Loucy (cell line): ENCODE measurements at regions not wholly inside any gene's neighbourhood (a gene's known extent, or its start where the extent isn't known, plus 50 kb on each side); places are given as distances from the start of the nearest gene placed in this dataset.

ENCODE experiments used
- H2AFZ ChIP-seq: fragments of 200-600 bp; sonication (generic); 2 replicates; pipeline ENCODE4 v1.6.0; 2016; ENCODE audit warnings: antibody characterized with exemption, mild to moderate bottlenecking, low read length, moderate library complexity
- H3F3A ChIP-seq: fragments of 200-600 bp; 2 replicates; pipeline ENCODE4 v1.6.0; 2016; ENCODE audit warnings: antibody characterized with exemption, low read depth, mild to moderate bottlenecking
- H3K27me3 ChIP-seq: fragments of 200-600 bp; sonication (generic); 2 replicates; pipeline ENCODE4 v1.6.1; 2014; ENCODE audit warnings: low read length, mild to moderate bottlenecking; ENCODE audit not compliant: insufficient read depth, poor library complexity, severe bottlenecking
- H3K36me3 ChIP-seq: fragments of 200-600 bp; sonication (generic); 2 replicates; pipeline ENCODE4 v1.6.1; 2016; ENCODE audit warnings: low read length; ENCODE audit not compliant: insufficient read depth
- H3K4me1 ChIP-seq: fragments of 200-600 bp; sonication (generic); 2 replicates; pipeline ENCODE4 v1.5.1; 2014; ENCODE audit warnings: low read length, mild to moderate bottlenecking; ENCODE audit not compliant: insufficient read depth, poor library complexity, severe bottlenecking
- H3K4me2 ChIP-seq: fragments of 200-600 bp; sonication (generic); 2 replicates; pipeline ENCODE4 v1.6.0; 2014; ENCODE audit warnings: antibody characterized with exemption, low read length, low read depth, mild to moderate bottlenecking; ENCODE audit not compliant: poor library complexity, severe bottlenecking
- H3K4me3 ChIP-seq: fragments of 200-600 bp; sonication (generic); 2 replicates; pipeline ENCODE4 v1.5.1; 2014; ENCODE audit warnings: low read length, mild to moderate bottlenecking, mixed read lengths; ENCODE audit not compliant: poor library complexity, severe bottlenecking
- H3K79me2 ChIP-seq: fragments of 200-600 bp; sonication (generic); 2 replicates; pipeline ENCODE4 v1.6.1; 2014; ENCODE audit warnings: low read length; ENCODE audit not compliant: insufficient read depth
- H3K9ac ChIP-seq: fragments of 200-600 bp; sonication (generic); 2 replicates; pipeline ENCODE4 v1.6.0; 2014; ENCODE audit warnings: mild to moderate bottlenecking, low read depth, low read length, moderate library complexity; ENCODE audit not compliant: poor library complexity, severe bottlenecking
- H3K9me2 ChIP-seq: fragments of 200-600 bp; sonication (generic); replicated peaks from 2 replicates; pipeline ENCODE4 v1.6.1; 2016; ENCODE audit warnings: low read depth, low read length, mixed read lengths
- H3K9me3 ChIP-seq: fragments of 200-600 bp; sonication (generic); 2 replicates; pipeline ENCODE4 v1.6.1; 2014; ENCODE audit warnings: mild to moderate bottlenecking, antibody characterized with exemption, low read length, low read depth; ENCODE audit not compliant: insufficient read depth
- H4K20me1 ChIP-seq: fragments of 200-600 bp; sonication (generic); 2 replicates; pipeline ENCODE4 v1.6.0; 2014; ENCODE audit warnings: antibody characterized with exemption, low read length, mild to moderate bottlenecking; ENCODE audit not compliant: insufficient read depth, poor library complexity, severe bottlenecking
- EZH2phosphoT487 ChIP-seq: fragments of 200-600 bp; IDR thresholded peaks from 2 replicates; pipeline ENCODE4 v1.6.1; 2018; ENCODE audit warnings: antibody characterized with exemption, mild to moderate bottlenecking, moderate library complexity, borderline replicate concordance
- TF ChIP-seq, protein P1 (sequence below): fragments of 200-600 bp; sonication (generic); conservative IDR thresholded peaks from 2 replicates; pipeline ENCODE4 v1.5.1; 2014; ENCODE audit warnings: mild to moderate bottlenecking, antibody characterized with exemption, low read length

- Histone ChIP-seq H3K27me3 (no peaks in the 10 kb centered on the region), H4K20me1 (no peaks in the 10 kb centered on the region), H3K9me3 (no peaks in the 10 kb centered on the region), H3K4me2 (no peak overlapping the region), H3F3A (peaks cover 18% of the 10 kb centered on the region), H3K9ac (peak overlapping the region; percentile 38), H3K4me1 (peaks cover 50% of the 10 kb centered on the region), H3K9me2 (no peaks in the 10 kb centered on the region), H3K36me3 (no peaks in the 10 kb centered on the region), H2AFZ (peak overlapping the region; percentile 53), H3K79me2 (no peaks in the 10 kb centered on the region), H3K4me3 (no peak overlapping the region)
- TF ChIP-seq, protein P1, sequence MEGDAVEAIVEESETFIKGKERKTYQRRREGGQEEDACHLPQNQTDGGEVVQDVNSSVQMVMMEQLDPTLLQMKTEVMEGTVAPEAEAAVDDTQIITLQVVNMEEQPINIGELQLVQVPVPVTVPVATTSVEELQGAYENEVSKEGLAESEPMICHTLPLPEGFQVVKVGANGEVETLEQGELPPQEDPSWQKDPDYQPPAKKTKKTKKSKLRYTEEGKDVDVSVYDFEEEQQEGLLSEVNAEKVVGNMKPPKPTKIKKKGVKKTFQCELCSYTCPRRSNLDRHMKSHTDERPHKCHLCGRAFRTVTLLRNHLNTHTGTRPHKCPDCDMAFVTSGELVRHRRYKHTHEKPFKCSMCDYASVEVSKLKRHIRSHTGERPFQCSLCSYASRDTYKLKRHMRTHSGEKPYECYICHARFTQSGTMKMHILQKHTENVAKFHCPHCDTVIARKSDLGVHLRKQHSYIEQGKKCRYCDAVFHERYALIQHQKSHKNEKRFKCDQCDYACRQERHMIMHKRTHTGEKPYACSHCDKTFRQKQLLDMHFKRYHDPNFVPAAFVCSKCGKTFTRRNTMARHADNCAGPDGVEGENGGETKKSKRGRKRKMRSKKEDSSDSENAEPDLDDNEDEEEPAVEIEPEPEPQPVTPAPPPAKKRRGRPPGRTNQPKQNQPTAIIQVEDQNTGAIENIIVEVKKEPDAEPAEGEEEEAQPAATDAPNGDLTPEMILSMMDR, result no peak
- TF ChIP-seq EZH2phosphoT487, result no peak
These were observed 88.4 kb upstream of the STK17B start for GRCh38 chr2:196259507-196260481.

GRCh38 chr2:196260546-196260945 is 89.2 kb upstream of the STK17B start:
- H3K4me2 ChIP-seq, result no peak overlapping the region

DNA sequence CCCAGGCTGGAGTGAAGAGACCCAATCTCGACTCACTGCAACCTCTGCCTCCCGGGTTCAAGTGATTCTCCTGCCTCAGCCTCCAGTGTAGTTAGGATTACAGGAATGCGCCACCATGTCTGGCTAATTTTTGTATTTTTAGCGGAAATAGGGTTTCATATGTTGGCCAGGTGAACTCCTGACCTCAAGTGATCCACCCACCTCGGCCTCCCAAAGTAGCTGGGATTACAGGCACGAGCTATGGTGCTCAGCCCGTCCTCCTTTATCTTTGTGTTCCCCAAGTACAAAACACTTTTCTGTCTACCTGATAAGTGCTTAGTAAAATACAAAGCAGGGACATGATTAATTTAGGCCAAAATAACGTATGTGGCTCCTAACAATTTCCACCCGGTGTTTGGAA is 91.2 kb upstream of the STK17B start:
- H2AFZ ChIP-seq, result no peak overlapping the region
- H3K36me3 ChIP-seq, result no peaks in the 10 kb centered on the region
- no peak for TF ChIP-seq EZH2phosphoT487
- TF ChIP-seq, protein P1, result no peak
- no peaks in the 10 kb centered on the region for H3K27me3 ChIP-seq
- H3K4me1 ChIP-seq, result peaks cover 60% of the 10 kb centered on the region
- H3K79me2 ChIP-seq, result no peaks in the 10 kb centered on the region
- H4K20me1 ChIP-seq, result no peaks in the 10 kb centered on the region
- no peaks in the 10 kb centered on the region for H3K9me3 ChIP-seq
- H3K9ac ChIP-seq, result peak overlapping the region; percentile 77
- H3K4me2 ChIP-seq, result peak overlapping the region; percentile 79
- H3K4me3 ChIP-seq, result peak overlapping the region; percentile 60
- peaks cover 18% of the 10 kb centered on the region for H3F3A ChIP-seq
- no peaks in the 10 kb centered on the region for H3K9me2 ChIP-seq

More at GRCh38 chr2:196260546-196260945, 89.2 kb upstream of the STK17B start:
- Histone ChIP-seq H3K9ac (peak overlapping the region; percentile 38), H3K79me2 (no peaks in the 10 kb centered on the region), H4K20me1 (no peaks in the 10 kb centered on the region), H3K27me3 (no peaks in the 10 kb centered on the region), H3K4me3 (no peak overlapping the region), H3K36me3 (no peaks in the 10 kb centered on the region), H3K4me1 (peaks cover 51% of the 10 kb centered on the region), H3F3A (peaks cover 18% of the 10 kb centered on the region), H2AFZ (0 out of 2 replicates have a peak overlapping the region, but pooled peaks have one; percentile 20), H3K9me3 (no peaks in the 10 kb centered on the region), H3K9me2 (no peaks in the 10 kb centered on the region)
- no peak for TF ChIP-seq EZH2phosphoT487
- TF ChIP-seq, protein P1, result no peak
